WTC11 (cell line): ENCODE measurements at regions not wholly inside any gene's neighbourhood (a gene's known extent, or its start where the extent isn't known, plus 50 kb on each side); places are given as distances from the start of the nearest gene placed in this dataset.

Source experiments
- ATAC-seq: fragments of 200-7000 bp; cut with Tn5 transposase; 2 replicates; pipeline ENCODE4 v1.10.0; 2021; ENCODE audit warnings: mild to moderate bottlenecking, moderate library complexity
- CTCF ChIA-PET: fragments of 300-600 bp; sonication (Branson Sonifier 250); formaldehyde crosslinking; loops from one replicate; lab custom pipeline; 2021; ENCODE audit warnings: antibody characterized with exemption; lab: Charles Lee
- POLR2A ChIA-PET: fragments of 350-600 bp; sonication (Branson Sonifier 250); formaldehyde crosslinking; loops from one replicate; lab custom pipeline; 2021; ENCODE audit warnings: antibody characterized with exemption; lab: Charles Lee
- DNase-seq: peaks from one replicate; pipeline ENCODE4 v3.0.0; 2021; ENCODE audit warnings: low spot score
- H3K27ac Mint-ChIP-seq: 2 replicates; pipeline ENCODE4 v1.8.0; 2021; ENCODE audit warnings: mixed read lengths
- H3K27me3 Mint-ChIP-seq: 2 replicates; pipeline ENCODE4 v1.8.0; 2021; ENCODE audit warnings: low read depth, mild to moderate bottlenecking, moderate library complexity, mixed read lengths
- H3K36me3 Mint-ChIP-seq: 2 replicates; pipeline ENCODE4 v1.8.0; 2021; ENCODE audit warnings: mixed read lengths
- H3K4me1 Mint-ChIP-seq: 2 replicates; pipeline ENCODE4 v1.8.0; 2022; ENCODE audit warnings: mixed read lengths
- H3K4me3 Mint-ChIP-seq: 2 replicates; pipeline ENCODE4 v1.8.0; 2021; ENCODE audit warnings: mild to moderate bottlenecking, moderate library complexity, mixed read lengths
- H3K9me3 Mint-ChIP-seq: 2 replicates; pipeline ENCODE4 v1.8.0; 2021; ENCODE audit warnings: mixed read lengths
- AFF4 ChIP-seq: sonication (generic); formaldehyde crosslinking; IDR thresholded peaks from 2 replicates; pipeline ENCODE4 v1.8.1; 2023; ENCODE audit warnings: mild to moderate bottlenecking, missing genetic modification reagents, borderline replicate concordance
- ATF3 ChIP-seq: sonication (generic); formaldehyde crosslinking; conservative IDR thresholded peaks from 2 replicates; pipeline ENCODE4 v1.8.1; 2022; ENCODE audit warnings: mild to moderate bottlenecking, missing genetic modification reagents
- CBFB ChIP-seq: sonication (generic); formaldehyde crosslinking; IDR thresholded peaks from 2 replicates; pipeline ENCODE4 v1.8.1; 2022; ENCODE audit warnings: mild to moderate bottlenecking, low read depth, missing genetic modification reagents
- CREM ChIP-seq: sonication (generic); formaldehyde crosslinking; IDR thresholded peaks from 2 replicates; pipeline ENCODE4 v1.8.1; 2022; ENCODE audit warnings: mild to moderate bottlenecking, missing genetic modification reagents, moderate library complexity
- E2F5 ChIP-seq: sonication (generic); formaldehyde crosslinking; IDR thresholded peaks from 2 replicates; pipeline ENCODE4 v1.8.1; 2022; ENCODE audit warnings: mild to moderate bottlenecking, moderate library complexity, missing genetic modification reagents
- ELF4 ChIP-seq: sonication (generic); formaldehyde crosslinking; IDR thresholded peaks from 2 replicates; pipeline ENCODE4 v1.8.1; 2022; ENCODE audit warnings: low read depth, mild to moderate bottlenecking, moderate library complexity, missing genetic modification reagents
- EMX1 ChIP-seq: fragments of 250-450 bp; sonication (Bioruptor Pico); IDR thresholded peaks from 2 replicates; pipeline ENCODE4 v1.8.0; 2021; ENCODE audit warnings: mild to moderate bottlenecking
- ERG ChIP-seq: fragments of 250-450 bp; sonication (Bioruptor Pico); IDR thresholded peaks from 2 replicates; pipeline ENCODE4 v1.8.0; 2021; ENCODE audit warnings: mild to moderate bottlenecking
- FOXJ3 ChIP-seq: sonication (generic); formaldehyde crosslinking; IDR thresholded peaks from 2 replicates; pipeline ENCODE4 v1.9.0; 2021; ENCODE audit warnings: missing genetic modification reagents, mild to moderate bottlenecking, borderline replicate concordance
- FOXK1 ChIP-seq: sonication (generic); formaldehyde crosslinking; IDR thresholded peaks from 2 replicates; pipeline ENCODE4 v1.8.0; 2022; ENCODE audit warnings: mild to moderate bottlenecking, moderate library complexity, missing genetic modification reagents
- FOXP4 ChIP-seq: sonication (generic); formaldehyde crosslinking; IDR thresholded peaks from 2 replicates; pipeline ENCODE4 v1.8.0; 2022; ENCODE audit warnings: mild to moderate bottlenecking, missing genetic modification reagents
- GABPB1 ChIP-seq: sonication (generic); formaldehyde crosslinking; IDR thresholded peaks from 2 replicates; pipeline ENCODE4 v1.8.1; 2023; ENCODE audit warnings: mild to moderate bottlenecking, missing genetic modification reagents
- GTF2I ChIP-seq: fragments of 250-450 bp; sonication (Bioruptor Pico); conservative IDR thresholded peaks from 2 replicates; pipeline ENCODE4 v1.4.0; 2021; ENCODE audit warnings: mild to moderate bottlenecking
- HMGA2 ChIP-seq: fragments of 250-450 bp; sonication (Bioruptor Pico); IDR thresholded peaks from 2 replicates; pipeline ENCODE4 v1.4.0; 2021; ENCODE audit warnings: mild to moderate bottlenecking, moderate library complexity
- IRF2 ChIP-seq: sonication (generic); formaldehyde crosslinking; IDR thresholded peaks from 2 replicates; pipeline ENCODE4 v1.8.0; 2022; ENCODE audit warnings: low read depth, missing genetic modification reagents, borderline replicate concordance
- KAT7 ChIP-seq: sonication (generic); formaldehyde crosslinking; IDR thresholded peaks from 2 replicates; pipeline ENCODE4 v1.8.1; 2023; ENCODE audit warnings: missing genetic modification reagents, mild to moderate bottlenecking, borderline replicate concordance
- NFATC4 ChIP-seq: fragments of 250-450 bp; sonication (Bioruptor Pico); IDR thresholded peaks from 2 replicates; pipeline ENCODE4 v1.9.0; 2021; ENCODE audit warnings: mild to moderate bottlenecking
- NFE2L1 ChIP-seq: sonication (generic); formaldehyde crosslinking; IDR thresholded peaks from 2 replicates; pipeline ENCODE4 v1.8.1; 2023; ENCODE audit warnings: missing genetic modification reagents
- PREB ChIP-seq: sonication (generic); formaldehyde crosslinking; IDR thresholded peaks from 2 replicates; pipeline ENCODE4 v1.8.1; 2022; ENCODE audit warnings: mild to moderate bottlenecking, missing genetic modification reagents, moderate library complexity, borderline replicate concordance
- PRRX2 ChIP-seq: fragments of 250-450 bp; sonication (Bioruptor Pico); IDR thresholded peaks from 2 replicates; pipeline ENCODE4 v1.8.0; 2021; ENCODE audit warnings: mild to moderate bottlenecking
- RELA ChIP-seq: sonication (generic); formaldehyde crosslinking; IDR thresholded peaks from 2 replicates; pipeline ENCODE4 v1.8.1; 2022; ENCODE audit warnings: missing genetic modification reagents, mild to moderate bottlenecking, borderline replicate concordance
- RORB ChIP-seq: fragments of 250-450 bp; sonication (Bioruptor Pico); IDR thresholded peaks from 2 replicates; pipeline ENCODE4 v1.9.0; 2021; ENCODE audit warnings: mild to moderate bottlenecking
- SOX15 ChIP-seq: fragments of 250-450 bp; sonication (Bioruptor Pico); IDR thresholded peaks from 2 replicates; pipeline ENCODE4 v1.9.0; 2021; ENCODE audit warnings: mild to moderate bottlenecking
- SP1 ChIP-seq: sonication (generic); formaldehyde crosslinking; conservative IDR thresholded peaks from 2 replicates; pipeline ENCODE4 v1.8.1; 2022; ENCODE audit warnings: missing genetic modification reagents
- TEAD1 ChIP-seq: sonication (generic); formaldehyde crosslinking; IDR thresholded peaks from 2 replicates; pipeline ENCODE4 v1.8.0; 2022; ENCODE audit warnings: mild to moderate bottlenecking, missing genetic modification reagents
- ZNF263 ChIP-seq: sonication (generic); formaldehyde crosslinking; IDR thresholded peaks from 2 replicates; pipeline ENCODE4 v1.8.1; 2022; ENCODE audit warnings: low read depth, mild to moderate bottlenecking, moderate library complexity, missing genetic modification reagents
- ZNF423 ChIP-seq: fragments of 250-450 bp; sonication (Bioruptor Pico); IDR thresholded peaks from 2 replicates; pipeline ENCODE4 v2.1.2; 2022; ENCODE audit warnings: mild to moderate bottlenecking, moderate library complexity
- ZSCAN18 ChIP-seq: fragments of 250-450 bp; sonication (Bioruptor Pico); IDR thresholded peaks from 2 replicates; pipeline ENCODE4 v2.1.2; 2022; ENCODE audit warnings: mild to moderate bottlenecking, moderate library complexity

- Mint-ChIP-seq H3K4me3 (no peak overlapping the region), H3K27ac (no peak overlapping the region), H3K27me3 (no peaks in the 10 kb centered on the region), H3K4me1 (peaks cover 9% of the 10 kb centered on the region; the same call in 1 of the 2 replicates), H3K36me3 (peaks cover 5% of the 10 kb centered on the region), H3K9me3 (peaks cover 37% of the 10 kb centered on the region)
- DNase-seq (no peak), ATAC-seq (no peak)
- TF ChIP-seq RORB (CRISPR knock-in tag) (no peak), SOX15 (CRISPR knock-in tag) (no peak), PREB (CRISPR knock-in tag) (no peak), FOXJ3 (CRISPR knock-in tag) (no peak), EMX1 (no peak), KAT7 (CRISPR knock-in tag) (no peak), ELF4 (CRISPR knock-in tag) (no peak), PRRX2 (CRISPR knock-in tag) (no peak), IRF2 (no peak), NFATC4 (no peak), GTF2I (CRISPR knock-in tag) (no peak), ZNF263 (CRISPR knock-in tag) (no peak), FOXP4 (CRISPR knock-in tag) (no peak), SP1 (CRISPR knock-in tag) (no peak), TEAD1 (no peak), ZSCAN18 (CRISPR knock-in tag) (no peak), HMGA2 (CRISPR knock-in tag) (no peak), ERG (no peak)
- ChIA-PET POLR2A (no interaction called here), CTCF (interaction anchor here (1.5 kb wide), 1 partner anchor 49 kb away, joined by 3 read pairs; no protein-coding TSS in a partner anchor)
Observed at GRCh38 chr14:87566991-87567390, 426.0 kb downstream of the GALC start.

- no peaks in the 10 kb centered on the region for H3K4me1 Mint-ChIP-seq
- no peak overlapping the region for H3K27ac Mint-ChIP-seq
- no peaks in the 10 kb centered on the region for H3K27me3 Mint-ChIP-seq
- ATAC-seq, result no peak
- CTCF ChIA-PET, result no interaction called here
- H3K4me3 Mint-ChIP-seq, result no peak overlapping the region
- DNase-seq, result no peak
- POLR2A ChIA-PET, result interaction anchor here (0.7 kb wide), 1 partner anchor 633 kb away, joined by 4 read pairs; no protein-coding TSS in a partner anchor
- peaks cover 7% of the 10 kb centered on the region; the same call in 1 of the 2 replicates for H3K36me3 Mint-ChIP-seq
- peaks cover 22% of the 10 kb centered on the region for H3K9me3 Mint-ChIP-seq
- no peak for TF ChIP-seq GABPB1 (CRISPR knock-in tag)
- no peak for TF ChIP-seq EMX1
- TF ChIP-seq CBFB (CRISPR knock-in tag), result no peak
- TF ChIP-seq ELF4 (CRISPR knock-in tag), result no peak
- no peak for TF ChIP-seq ZNF423 (CRISPR knock-in tag)
- TF ChIP-seq FOXK1, result no peak
- no peak for TF ChIP-seq ATF3 (CRISPR knock-in tag)
- no peak for TF ChIP-seq NFE2L1 (CRISPR knock-in tag)
- no peak for TF ChIP-seq RELA
- TF ChIP-seq E2F5 (CRISPR knock-in tag), result no peak
- TF ChIP-seq CREM, result no peak
- no peak for TF ChIP-seq AFF4
Observed at GRCh38 chr14:87547536-87547935, 445.4 kb downstream of the GALC start.
